ENCODE measurements at regions not wholly inside any gene's neighbourhood (a gene's known extent, or its start where the extent isn't known, plus 50 kb on each side); places are given as distances from the start of the nearest gene placed in this dataset.

GRCh38 chr12:17206553-17206952, 600.6 kb upstream of the LMO3 start:
- Histone ChIP-seq H3K4me3 (ENCODE audit: low read length) (no peak overlapping the region), H3K27ac (ENCODE audit: low read length) (no peak overlapping the region), H3K9me3 (ENCODE audit: low read length) (no peaks in the 10 kb centered on the region), H3K4me2 (ENCODE audit: low read length) (no peak overlapping the region), H3K27me3 (ENCODE audit: insufficient read depth, low read depth, low read length) (no peaks in the 10 kb centered on the region), H3K9me2 (ENCODE audit: insufficient read depth, low read length) (no peaks in the 10 kb centered on the region), H2AFZ (ENCODE audit: low read depth, low read length) (no peak overlapping the region), H4K20me1 (ENCODE audit: insufficient read depth) (no peaks in the 10 kb centered on the region), H3K36me3 (ENCODE audit: insufficient read depth, low read length) (no peaks in the 10 kb centered on the region), H3F3A (ENCODE audit: insufficient read depth, low read length, poor library complexity, severe bottlenecking) (no peaks in the 10 kb centered on the region), H3K79me2 (replicated peaks; ENCODE audit: insufficient read depth, low read length) (no peaks in the 10 kb centered on the region), H3K9ac (ENCODE audit: low read length) (no peak overlapping the region)
- TF ChIP-seq RAD21 (conservative IDR thresholded peaks at IDR 0.05), result no peak
- TF ChIP-seq EP300 (conservative IDR thresholded peaks at IDR 0.05; ENCODE audit: poor library complexity, severe bottlenecking), result no peak
- no peak for TF ChIP-seq MXI1 (conservative IDR thresholded peaks at IDR 0.05; ENCODE audit: poor library complexity, severe bottlenecking)
- TF ChIP-seq TAF1 (IDR thresholded peaks at IDR 0.05; ENCODE audit: low read depth), result no peak
- no peak for TF ChIP-seq SMC3 (conservative IDR thresholded peaks at IDR 0.05; ENCODE audit: poor library complexity)
- TF ChIP-seq EZH2 (IDR thresholded peaks at IDR 0.05; ENCODE audit: borderline replicate concordance, insufficient read depth, low read length, poor library complexity, severe bottlenecking), result no peak
- TF ChIP-seq, protein P1, sequence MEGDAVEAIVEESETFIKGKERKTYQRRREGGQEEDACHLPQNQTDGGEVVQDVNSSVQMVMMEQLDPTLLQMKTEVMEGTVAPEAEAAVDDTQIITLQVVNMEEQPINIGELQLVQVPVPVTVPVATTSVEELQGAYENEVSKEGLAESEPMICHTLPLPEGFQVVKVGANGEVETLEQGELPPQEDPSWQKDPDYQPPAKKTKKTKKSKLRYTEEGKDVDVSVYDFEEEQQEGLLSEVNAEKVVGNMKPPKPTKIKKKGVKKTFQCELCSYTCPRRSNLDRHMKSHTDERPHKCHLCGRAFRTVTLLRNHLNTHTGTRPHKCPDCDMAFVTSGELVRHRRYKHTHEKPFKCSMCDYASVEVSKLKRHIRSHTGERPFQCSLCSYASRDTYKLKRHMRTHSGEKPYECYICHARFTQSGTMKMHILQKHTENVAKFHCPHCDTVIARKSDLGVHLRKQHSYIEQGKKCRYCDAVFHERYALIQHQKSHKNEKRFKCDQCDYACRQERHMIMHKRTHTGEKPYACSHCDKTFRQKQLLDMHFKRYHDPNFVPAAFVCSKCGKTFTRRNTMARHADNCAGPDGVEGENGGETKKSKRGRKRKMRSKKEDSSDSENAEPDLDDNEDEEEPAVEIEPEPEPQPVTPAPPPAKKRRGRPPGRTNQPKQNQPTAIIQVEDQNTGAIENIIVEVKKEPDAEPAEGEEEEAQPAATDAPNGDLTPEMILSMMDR (IDR thresholded peaks at IDR 0.05; ENCODE audit: poor library complexity, severe bottlenecking), result no peak
- TF ChIP-seq, protein P2, sequence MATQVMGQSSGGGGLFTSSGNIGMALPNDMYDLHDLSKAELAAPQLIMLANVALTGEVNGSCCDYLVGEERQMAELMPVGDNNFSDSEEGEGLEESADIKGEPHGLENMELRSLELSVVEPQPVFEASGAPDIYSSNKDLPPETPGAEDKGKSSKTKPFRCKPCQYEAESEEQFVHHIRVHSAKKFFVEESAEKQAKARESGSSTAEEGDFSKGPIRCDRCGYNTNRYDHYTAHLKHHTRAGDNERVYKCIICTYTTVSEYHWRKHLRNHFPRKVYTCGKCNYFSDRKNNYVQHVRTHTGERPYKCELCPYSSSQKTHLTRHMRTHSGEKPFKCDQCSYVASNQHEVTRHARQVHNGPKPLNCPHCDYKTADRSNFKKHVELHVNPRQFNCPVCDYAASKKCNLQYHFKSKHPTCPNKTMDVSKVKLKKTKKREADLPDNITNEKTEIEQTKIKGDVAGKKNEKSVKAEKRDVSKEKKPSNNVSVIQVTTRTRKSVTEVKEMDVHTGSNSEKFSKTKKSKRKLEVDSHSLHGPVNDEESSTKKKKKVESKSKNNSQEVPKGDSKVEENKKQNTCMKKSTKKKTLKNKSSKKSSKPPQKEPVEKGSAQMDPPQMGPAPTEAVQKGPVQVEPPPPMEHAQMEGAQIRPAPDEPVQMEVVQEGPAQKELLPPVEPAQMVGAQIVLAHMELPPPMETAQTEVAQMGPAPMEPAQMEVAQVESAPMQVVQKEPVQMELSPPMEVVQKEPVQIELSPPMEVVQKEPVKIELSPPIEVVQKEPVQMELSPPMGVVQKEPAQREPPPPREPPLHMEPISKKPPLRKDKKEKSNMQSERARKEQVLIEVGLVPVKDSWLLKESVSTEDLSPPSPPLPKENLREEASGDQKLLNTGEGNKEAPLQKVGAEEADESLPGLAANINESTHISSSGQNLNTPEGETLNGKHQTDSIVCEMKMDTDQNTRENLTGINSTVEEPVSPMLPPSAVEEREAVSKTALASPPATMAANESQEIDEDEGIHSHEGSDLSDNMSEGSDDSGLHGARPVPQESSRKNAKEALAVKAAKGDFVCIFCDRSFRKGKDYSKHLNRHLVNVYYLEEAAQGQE (IDR thresholded peaks at IDR 0.05; ENCODE audit: borderline replicate concordance), result no peak
- no peak for TF ChIP-seq POLR2AphosphoS5 (IDR thresholded peaks at IDR 0.05)

- no peak overlapping the region for H3K9ac ChIP-seq (ENCODE audit: low read length)
- H3F3A ChIP-seq (ENCODE audit: insufficient read depth, low read length, poor library complexity, severe bottlenecking), result no peaks in the 10 kb centered on the region
- no peak overlapping the region for H3K4me3 ChIP-seq (ENCODE audit: low read length)
Observed at GRCh38 chr12:17204289-17205054, 598.5 kb upstream of the LMO3 start.

More at GRCh38 chr12:17204289-17205054, 598.5 kb upstream of the LMO3 start:
- Histone ChIP-seq H3K79me2 (replicated peaks; ENCODE audit: insufficient read depth, low read length) (no peaks in the 10 kb centered on the region), H2AFZ (ENCODE audit: low read depth, low read length) (no peak overlapping the region), H4K20me1 (ENCODE audit: insufficient read depth) (no peaks in the 10 kb centered on the region), H3K4me2 (ENCODE audit: low read length) (no peak overlapping the region), H3K36me3 (ENCODE audit: insufficient read depth, low read length) (no peaks in the 10 kb centered on the region), H3K27me3 (ENCODE audit: insufficient read depth, low read depth, low read length) (no peaks in the 10 kb centered on the region), H3K27ac (ENCODE audit: low read length) (no peak overlapping the region), H3K9me2 (ENCODE audit: insufficient read depth, low read length) (no peaks in the 10 kb centered on the region), H3K9me3 (ENCODE audit: low read length) (no peaks in the 10 kb centered on the region)
- TF ChIP-seq, protein P1 (IDR thresholded peaks at IDR 0.05; ENCODE audit: poor library complexity, severe bottlenecking), result no peak
- no peak for TF ChIP-seq POLR2AphosphoS5 (IDR thresholded peaks at IDR 0.05)
- no peak for TF ChIP-seq EZH2 (IDR thresholded peaks at IDR 0.05; ENCODE audit: borderline replicate concordance, insufficient read depth, low read length, poor library complexity, severe bottlenecking)
- TF ChIP-seq, protein P2 (IDR thresholded peaks at IDR 0.05; ENCODE audit: borderline replicate concordance), result no peak
- no peak for TF ChIP-seq MXI1 (conservative IDR thresholded peaks at IDR 0.05; ENCODE audit: poor library complexity, severe bottlenecking)
- no peak for TF ChIP-seq RAD21 (conservative IDR thresholded peaks at IDR 0.05)
- no peak for TF ChIP-seq SMC3 (conservative IDR thresholded peaks at IDR 0.05; ENCODE audit: poor library complexity)
- no peak for TF ChIP-seq TAF1 (IDR thresholded peaks at IDR 0.05; ENCODE audit: low read depth)
- TF ChIP-seq EP300 (conservative IDR thresholded peaks at IDR 0.05; ENCODE audit: poor library complexity, severe bottlenecking), result no peak

All from neural cell (in vitro differentiated cells).